ENCODE measurements at regions not wholly inside any gene's neighbourhood (a gene's known extent, or its start where the extent isn't known, plus 50 kb on each side); places are given as distances from the start of the nearest gene placed in this dataset.

- DNase-seq: no peak
Observed at GRCh38 chr16:79768276-79768970, 167.9 kb upstream of the MAF start.

- peak; percentile 58 for DNase-seq
Observed at GRCh38 chr16:79767421-79768275, 167.1 kb upstream of the MAF start.

GRCh38 chr16:79765901-79766394 is 165.4 kb upstream of the MAF start:
- DNase-seq: no peak

- DNase-seq: no peak
Observed at GRCh38 chr16:79765431-79765830, 164.9 kb upstream of the MAF start.

GRCh38 chr16:79764415-79765110 is 164.0 kb upstream of the MAF start:
- no peak for DNase-seq

- no peak for DNase-seq
Observed at GRCh38 chr16:79762217-79762616, 161.7 kb upstream of the MAF start.

GRCh38 chr16:79758615-79759346 is 158.2 kb upstream of the MAF start:
- no peak for DNase-seq

- DNase-seq: no peak
Observed at GRCh38 chr16:79757968-79758367, 157.4 kb upstream of the MAF start.

GRCh38 chr16:79757163-79757562 is 156.6 kb upstream of the MAF start:
- no peak for DNase-seq

- no peak for DNase-seq
Observed at GRCh38 chr16:79756571-79756970, 156.0 kb upstream of the MAF start.

- no peak for DNase-seq
Observed at GRCh38 chr16:79754501-79754900, 154.0 kb upstream of the MAF start.

GRCh38 chr16:79754081-79754480 is 153.5 kb upstream of the MAF start:
- DNase-seq: no peak

GRCh38 chr16:79753286-79753685 is 152.7 kb upstream of the MAF start:
- no peak for DNase-seq

GRCh38 chr16:79752396-79752795 is 151.9 kb upstream of the MAF start:
- no peak for DNase-seq

GRCh38 chr16:79751471-79752184 is 151.1 kb upstream of the MAF start:
- DNase-seq: peak; percentile 78

- no peak for DNase-seq
Observed at GRCh38 chr16:79750311-79750710, 149.8 kb upstream of the MAF start.

- DNase-seq: no peak
Observed at GRCh38 chr16:79748629-79749028, 148.1 kb upstream of the MAF start.

GRCh38 chr16:79747688-79748087 is 147.2 kb upstream of the MAF start:
- no peak for DNase-seq

- DNase-seq: no peak
Observed at GRCh38 chr16:79740252-79740651, 139.7 kb upstream of the MAF start.

- no peak for DNase-seq
Observed at GRCh38 chr16:79735271-79735670, 134.7 kb upstream of the MAF start.

- no peak for DNase-seq
Observed at GRCh38 chr16:79734721-79735120, 134.2 kb upstream of the MAF start.

- DNase-seq: no peak
Observed at GRCh38 chr16:79728923-79729240, 128.3 kb upstream of the MAF start.

All from right forelimb (tissue), 1 donor.